HG03457 (cell line): ENCODE measurements at regions not wholly inside any gene's neighbourhood (a gene's known extent, or its start where the extent isn't known, plus 50 kb on each side); places are given as distances from the start of the nearest gene placed in this dataset.
"Not testable (repeated sequence)": the region's sequence is repeated elsewhere in the genome, so short reads cannot be mapped to it uniquely, and the experiment has no call there.

Experiments used
- ATAC-seq: cut with Tn5 transposase; IDR thresholded peaks from one replicate; pipeline ENCODE4 v1.9.1; 2021; ENCODE audit warnings: moderate number of reproducible peaks; ENCODE audit not compliant: unreplicated experiment

DNA sequence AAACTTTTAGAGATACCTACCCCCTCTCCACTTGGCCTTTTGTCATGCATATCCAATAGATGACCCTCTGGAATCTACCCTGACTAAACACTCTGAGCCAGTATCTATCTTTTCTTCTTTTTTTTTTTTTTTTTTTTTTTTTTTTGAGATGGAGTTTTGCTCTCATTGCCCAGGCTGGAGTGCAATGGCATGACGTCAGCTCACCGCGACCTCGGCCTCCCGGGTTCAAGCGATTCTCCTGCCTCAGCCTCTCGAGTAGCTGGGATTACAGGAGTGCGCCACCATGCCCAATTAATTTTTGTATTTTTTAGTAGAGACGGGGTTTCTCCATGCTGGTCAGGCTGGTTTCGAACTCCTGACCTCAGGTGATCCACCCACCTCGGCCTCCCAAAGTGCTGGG is 50.8 kb upstream of the GRIN2B start:
- not testable (repeated sequence) for ATAC-seq

DNA sequence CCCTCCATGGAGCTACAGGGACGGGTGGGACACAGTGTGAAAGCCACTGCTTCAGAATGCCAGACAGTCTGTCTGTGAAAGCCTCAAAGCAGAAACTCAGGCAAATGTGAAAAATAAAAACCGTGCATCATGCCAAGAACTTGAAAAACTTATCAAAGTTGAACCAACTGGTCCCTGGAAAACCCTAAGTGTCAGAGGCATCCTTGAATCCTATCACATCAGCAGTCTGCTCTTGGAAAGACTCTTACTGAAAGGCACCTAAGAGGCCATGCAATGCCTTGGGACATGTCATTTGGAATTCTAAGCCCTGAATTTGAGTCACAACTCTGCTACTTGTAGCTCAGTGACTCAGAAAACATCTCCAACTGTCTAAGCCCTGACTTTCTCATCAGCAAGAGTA is 62.4 kb upstream of the GRIN2B start:
- no peak for ATAC-seq

DNA sequence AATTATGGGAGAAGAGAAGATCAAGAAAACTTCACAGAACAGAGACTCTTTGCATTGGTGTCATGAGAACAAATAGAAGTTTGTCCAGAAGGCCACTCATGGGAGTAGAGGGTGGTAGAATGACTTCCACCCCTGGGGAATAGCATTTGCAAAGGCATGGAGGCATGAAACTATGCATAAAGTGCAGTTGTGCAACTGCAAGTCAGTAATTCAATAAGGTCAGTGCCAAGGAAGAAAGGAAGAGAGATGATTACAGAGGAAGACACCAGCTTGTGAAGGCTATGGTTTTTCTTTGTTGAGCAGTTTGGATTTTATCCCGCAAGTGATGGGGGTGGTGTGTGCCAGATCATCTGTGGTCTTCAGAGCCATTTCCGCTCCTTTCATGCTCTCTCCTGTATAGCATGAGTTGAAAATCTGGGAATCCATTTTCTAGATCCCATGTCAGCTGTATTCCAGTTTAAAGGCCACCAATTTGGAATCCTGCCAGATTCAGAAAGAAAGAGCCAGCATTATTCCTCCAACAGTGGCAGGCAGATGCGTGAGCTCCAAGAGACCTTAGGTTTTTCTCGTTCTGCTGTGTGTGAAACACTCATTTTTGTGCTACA is 67.6 kb upstream of the GRIN2B start:
- ATAC-seq, result no peak

DNA sequence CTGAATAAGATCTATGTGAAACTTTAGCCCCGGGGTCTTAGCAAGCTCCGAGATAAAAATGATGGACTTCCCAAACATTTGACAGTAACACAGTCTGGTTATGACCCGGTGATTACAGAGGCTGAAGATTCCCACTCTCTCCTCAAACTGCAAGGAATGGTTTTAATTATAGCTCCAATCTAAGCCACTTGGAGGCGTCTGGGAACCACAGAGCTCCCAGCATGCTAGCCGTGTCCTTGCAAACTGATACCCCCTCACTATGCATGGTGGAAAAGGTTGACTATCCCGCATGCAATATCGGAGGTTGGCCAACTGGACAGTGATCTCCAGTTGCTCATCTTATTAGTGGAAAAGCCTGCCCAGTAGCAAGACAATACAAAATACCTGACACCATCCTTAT is 76.5 kb upstream of the GRIN2B start:
- no peak for ATAC-seq

DNA sequence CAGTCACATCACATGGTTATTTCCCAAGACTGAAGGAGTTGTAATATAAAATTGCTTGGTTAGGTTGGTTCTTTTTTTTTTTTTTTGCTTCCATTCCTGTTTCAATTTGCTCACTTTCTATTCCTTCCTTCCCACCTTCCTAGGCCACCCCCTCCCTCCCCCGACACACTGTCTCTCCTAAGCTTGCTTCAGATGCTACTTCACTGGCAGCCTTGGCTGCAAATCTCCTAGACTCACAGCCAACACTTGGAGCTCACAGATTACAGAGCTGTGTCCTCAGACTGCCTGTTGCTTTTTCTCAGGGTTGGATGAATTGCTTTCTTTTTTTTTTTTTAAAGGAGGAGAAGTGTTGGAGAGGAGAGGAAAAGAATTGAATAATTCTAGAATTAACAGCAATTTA is 77.3 kb upstream of the GRIN2B start:
- no peak for ATAC-seq

DNA sequence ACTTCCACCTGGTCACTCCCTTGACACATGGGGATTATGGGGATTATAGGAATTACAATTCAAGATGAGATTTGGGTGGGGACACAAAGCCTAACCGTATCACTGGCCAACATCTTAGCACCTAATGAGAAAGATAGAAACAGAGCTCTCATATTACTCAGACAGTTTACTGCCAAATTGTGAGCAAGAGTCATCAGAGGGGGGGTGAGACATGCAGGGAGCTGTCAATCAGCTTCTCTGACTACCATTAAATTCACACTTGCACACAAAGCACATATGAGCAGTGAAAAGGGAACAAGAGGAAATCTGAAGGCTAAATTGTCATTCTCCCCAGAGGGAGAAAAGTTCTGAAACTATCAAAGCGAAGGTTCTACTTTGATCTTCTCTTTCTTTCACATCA is 78.1 kb upstream of the GRIN2B start:
- no peak for ATAC-seq

DNA sequence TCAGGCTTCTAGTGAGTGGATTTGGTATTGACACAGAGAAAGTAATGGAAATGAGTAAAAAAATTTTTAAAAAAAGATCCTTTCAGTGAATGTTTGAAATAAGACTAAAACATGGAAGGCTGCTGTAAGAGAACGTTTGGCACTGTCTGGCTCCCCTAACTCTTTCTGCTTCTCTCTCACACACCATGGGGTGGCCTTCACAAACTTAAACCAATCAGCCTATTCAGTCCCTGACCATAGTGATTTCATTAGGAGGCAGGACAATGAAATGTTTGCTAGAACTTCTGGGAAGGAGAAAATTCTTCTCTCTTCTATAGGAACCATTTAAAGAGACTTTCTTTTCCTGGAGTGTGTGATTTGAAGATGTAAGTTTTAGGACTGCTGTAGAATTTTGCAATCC is 84.2 kb upstream of the GRIN2B start:
- ATAC-seq, result no peak

DNA sequence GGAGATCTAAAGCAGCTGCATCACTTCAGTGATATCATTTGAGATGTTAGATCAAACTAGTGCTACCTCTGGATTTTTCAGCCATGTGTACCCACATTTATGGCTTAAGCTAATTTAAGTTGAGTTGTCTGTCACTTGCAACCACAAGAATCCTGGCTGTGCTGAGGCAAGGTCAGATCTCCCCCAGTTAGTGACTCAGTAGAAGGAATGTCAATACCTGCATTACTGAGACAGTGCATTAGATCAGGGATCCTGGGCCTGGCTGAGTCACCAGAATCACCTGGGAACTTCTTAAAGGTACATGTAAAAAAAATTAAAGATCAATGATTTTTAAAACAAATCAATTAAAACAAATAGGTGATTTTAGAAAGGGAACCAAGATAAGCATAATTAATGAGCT is 84.6 kb upstream of the GRIN2B start:
- no peak for ATAC-seq

DNA sequence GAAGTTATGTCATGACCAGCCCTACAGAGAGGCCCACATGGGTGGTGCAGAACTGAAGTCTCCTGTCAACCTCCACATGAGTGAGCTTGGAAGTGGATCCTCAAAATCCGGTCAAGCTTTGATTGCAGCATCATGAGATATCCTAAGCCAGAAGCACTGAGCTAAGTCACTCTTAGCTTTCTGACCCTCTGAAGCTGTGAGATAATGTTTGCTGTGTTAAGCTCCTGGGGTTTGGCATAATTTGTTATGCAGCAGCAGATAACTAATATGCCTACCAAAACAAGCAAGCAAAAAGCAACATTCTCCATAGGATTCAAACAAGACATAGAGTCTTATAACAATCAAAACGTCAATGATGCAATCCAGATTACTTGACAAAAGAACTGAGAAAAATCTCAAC is 87.6 kb upstream of the GRIN2B start:
- ATAC-seq, result no peak

DNA sequence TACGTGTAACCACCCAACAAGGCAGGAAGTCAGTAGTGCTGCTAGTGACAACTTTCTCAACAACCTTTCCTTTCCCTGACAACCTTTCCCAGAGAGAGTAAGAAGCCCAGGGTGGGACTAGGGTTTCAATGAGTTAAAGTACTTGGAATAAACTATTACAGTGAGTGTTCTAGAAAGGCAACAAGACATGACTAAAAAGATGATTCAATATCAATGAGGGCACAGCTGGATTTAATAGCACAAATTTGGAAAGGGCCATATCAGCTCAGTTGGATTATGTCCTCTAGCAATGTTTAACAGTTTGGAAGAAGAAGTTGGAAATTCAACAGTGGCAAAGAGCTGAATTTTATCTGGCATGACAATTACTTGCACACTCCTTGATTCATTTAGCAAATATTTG is 90.4 kb upstream of the GRIN2B start:
- ATAC-seq, result no peak

DNA sequence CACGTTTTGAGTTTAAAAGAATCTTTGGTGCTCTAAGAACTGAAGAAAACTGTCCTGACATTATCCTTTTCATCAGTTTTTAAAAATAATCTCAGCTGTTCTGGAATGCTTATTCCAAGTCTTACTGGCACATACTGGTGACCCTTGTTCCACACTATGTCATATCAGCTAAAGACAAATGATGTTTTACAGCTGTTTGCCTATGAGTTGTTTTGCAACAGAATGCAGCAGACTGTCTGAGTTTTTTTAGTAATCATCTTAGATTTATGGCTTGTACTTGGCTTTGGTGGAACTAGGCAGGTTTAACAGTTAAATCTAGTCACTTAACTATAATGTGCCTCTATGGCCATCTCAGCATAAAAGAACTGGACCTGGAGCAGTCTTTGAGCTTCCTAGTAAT is 91.6 kb upstream of the GRIN2B start:
- no peak for ATAC-seq

DNA sequence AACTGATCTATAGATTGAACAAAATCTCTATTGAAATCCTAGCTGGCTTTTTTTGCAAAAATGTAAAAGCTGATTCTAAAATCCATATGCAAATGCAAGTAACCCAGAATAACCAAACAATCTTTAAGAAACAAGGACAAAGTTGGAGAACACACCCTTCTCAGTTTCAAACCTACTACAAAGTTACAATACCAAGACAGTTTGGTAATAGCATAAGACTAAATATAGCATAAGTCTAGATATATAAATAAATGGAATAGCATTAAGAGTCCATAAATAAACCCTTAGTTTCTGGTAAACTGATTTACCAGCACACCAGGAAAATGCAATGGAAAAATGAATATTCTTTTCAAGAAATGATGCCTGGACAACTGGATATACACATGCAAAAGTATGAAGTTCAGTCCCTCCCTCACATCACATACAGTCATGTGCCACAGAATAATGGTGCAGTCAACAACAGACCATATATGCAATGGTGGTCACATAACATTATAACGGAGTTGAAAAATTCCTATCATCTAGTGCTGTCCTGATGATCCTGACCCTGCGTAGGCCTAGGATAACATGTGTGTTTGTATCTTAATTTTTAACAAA is 94.5 kb upstream of the GRIN2B start:
- ATAC-seq, result no peak

DNA sequence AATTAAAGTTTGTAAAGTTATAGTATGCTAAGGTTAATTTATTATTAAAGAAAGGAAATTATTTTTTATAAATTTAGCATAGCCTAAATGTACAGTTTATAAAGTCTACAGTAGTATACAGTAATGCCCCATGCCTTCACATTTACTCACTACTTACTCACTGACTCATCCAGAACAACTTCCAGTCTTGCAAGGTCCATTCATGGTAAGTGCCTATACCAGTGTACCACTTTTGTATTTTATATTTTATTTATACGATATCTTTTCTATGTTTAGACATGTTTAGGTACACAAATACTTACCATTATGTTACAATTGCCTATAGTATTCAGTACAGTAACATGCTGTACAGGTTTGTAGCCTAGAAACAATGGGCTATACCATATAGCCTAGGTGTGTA is 95.1 kb upstream of the GRIN2B start:
- no peak for ATAC-seq

DNA sequence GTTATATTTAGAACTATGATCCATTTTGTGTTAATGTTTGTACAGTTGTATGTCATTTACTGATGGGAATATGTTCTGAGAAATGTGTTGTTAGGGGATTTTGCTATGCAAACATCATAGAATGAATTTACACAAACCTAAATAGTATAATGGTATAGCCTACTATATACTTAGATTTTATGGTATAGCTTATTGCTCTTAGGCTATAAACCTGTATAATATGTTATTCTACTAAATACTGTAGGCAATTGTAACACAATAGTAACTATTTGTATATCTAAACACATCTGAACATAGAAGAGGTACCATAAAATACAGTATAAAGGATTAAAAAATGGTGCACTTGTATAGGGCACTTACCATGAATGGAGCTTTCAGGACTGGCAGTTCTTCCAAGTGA is 105.4 kb upstream of the GRIN2B start:
- ATAC-seq, result no peak

DNA sequence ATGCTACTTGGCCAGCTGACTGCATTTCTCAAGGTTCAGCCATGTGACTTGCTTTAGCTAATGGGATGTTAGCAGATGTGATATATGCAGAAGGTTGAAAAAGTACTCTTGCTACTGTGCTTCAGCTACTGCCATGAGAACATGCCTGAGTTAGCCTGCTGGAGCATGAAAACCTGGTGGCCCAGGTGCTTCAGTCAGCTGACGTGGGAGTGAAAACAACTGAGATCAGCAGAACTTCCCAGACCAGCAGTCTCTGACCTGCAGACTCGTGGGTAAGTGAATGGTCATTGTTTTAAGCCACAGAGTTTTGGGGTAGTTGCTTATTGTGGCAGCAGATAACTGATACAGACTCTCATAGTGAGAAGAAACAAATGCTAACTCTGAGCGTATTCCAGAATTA is 118.6 kb upstream of the GRIN2B start:
- ATAC-seq, result no peak

DNA sequence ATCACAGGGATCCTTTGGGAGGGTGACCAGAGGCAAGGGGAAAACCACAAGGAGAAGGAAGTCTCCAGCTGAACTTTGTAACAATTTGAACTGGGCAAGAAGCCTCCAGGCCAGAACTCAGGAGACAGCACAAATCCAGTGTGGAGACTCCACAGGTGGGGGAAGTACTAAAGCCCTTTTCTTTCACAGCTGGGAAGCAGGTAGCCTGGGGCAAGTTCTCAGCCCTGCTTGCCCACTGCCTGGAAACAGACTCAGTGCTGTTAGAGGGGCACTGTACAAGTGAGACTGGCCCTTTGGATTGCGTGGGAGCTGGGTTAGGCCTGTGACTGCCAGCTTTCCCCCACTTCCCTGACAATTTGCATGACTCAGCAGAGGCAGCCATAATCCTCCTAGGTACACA is 120.2 kb upstream of the GRIN2B start:
- not testable (repeated sequence) for ATAC-seq

DNA sequence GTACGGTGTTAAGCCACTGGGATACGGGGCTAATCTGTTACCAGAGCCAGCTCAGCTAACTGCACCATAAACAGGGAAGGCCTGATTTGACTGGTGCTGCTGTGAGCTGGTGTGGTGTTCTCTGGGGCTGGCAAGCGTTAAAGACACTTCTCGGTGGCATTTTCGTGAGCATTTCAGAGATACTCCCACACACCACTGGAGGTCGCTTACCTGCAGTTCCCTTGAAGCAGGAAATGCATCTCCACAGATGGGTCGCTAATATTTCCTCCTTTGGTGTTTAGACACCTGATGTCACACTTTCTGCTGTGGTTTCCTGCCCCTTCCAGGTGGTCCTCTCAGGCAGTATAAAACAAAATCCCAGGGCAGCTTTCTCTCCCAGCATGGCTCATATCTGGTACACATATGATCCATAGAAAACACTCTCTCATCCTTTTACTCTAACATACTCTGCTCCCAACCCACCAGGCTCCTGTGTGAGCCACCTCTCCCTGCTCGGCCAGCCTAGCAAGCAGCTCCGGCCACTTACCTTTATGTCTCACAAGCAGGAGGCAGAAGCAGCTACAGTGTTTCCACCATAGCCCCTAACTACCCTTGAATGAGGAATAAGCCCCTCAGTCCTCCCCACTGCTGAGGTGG is 129.9 kb upstream of the GRIN2B start:
- ATAC-seq, result peak; percentile 87

DNA sequence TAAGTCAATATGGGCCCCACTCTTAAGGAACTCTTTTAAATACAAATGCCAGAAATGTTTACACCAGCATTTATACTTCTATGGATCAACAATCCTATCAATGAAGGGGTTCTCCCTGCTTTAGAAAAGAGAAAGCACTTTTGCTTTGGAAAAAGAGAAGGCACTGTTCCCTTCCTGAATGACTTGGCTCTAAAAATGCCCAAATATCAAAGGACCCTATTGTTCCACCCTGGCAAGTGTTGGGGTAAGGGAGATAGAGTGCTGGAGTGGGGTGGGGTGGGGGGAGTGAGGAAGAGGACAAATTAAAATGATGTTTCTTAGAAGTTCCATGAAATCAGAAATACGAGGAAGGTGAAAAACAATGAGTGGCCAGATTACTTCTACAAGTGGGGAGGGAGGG is 131.6 kb upstream of the GRIN2B start:
- no peak for ATAC-seq

DNA sequence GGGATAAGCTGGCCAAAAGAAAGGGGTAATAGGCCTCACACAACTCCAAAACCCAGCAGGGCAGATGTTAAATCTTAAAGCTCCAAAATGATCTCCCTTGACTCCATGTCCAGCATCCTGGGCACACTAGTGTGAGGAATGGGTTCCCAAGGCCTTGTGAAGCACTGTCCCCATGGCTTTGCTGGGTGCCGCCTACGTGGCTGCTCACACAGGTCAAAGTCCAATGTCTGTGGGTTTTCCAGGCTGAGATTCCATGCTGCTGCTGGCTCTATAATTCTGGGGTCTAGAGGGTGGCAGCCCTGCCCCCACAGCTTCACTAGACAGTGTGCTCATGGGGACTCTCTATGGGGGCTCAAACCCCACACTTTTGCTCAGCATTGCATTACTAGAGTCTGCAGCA is 145.3 kb upstream of the GRIN2B start:
- no peak for ATAC-seq

DNA sequence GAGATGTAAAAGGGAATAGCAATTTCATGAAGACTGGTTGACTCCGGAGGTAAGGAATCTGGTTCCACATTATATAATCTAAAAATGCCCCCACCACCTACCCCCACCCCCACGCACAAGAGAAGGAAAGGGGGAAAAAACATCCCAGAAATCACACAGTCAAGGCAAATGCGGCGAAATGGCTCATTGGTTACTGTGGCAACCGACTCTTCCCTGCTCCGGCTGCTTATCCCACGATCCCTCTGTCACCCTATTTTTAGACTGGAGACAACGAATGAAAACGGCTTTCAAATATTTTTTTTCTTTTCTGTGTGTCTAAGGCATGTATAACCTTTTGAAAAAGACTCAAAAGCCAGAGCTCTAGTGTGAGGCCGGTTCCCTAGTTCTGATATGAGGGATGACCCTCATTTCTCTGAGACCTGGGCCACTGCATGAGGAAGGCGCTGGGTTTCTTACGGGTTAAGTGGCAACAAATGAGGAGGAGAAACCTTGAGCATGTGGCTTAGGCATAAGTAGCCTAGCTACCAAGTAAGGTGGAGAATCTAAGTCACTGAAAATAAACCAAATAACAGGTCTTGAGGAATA is 148.3 kb upstream of the GRIN2B start:
- no peak for ATAC-seq

DNA sequence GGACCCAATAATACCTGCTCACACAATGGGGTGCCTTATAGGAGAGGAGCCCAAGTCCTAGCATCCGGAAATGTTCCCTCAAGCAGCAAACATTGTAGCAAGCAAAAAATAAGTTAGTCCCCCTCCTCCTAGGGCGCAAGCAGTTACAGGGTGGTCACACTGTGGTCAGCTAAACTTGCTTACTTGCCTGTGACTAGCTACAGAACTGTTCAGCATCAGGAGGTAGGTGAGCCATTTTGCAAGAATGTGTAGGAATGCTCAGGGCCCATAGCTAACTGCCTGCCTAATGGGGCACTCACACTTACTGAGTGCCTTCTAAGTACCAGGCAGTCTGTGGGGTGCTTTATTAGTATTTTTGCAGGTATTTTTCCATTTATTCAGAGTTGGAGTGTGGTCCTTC is 154.6 kb upstream of the GRIN2B start:
- no peak for ATAC-seq

DNA sequence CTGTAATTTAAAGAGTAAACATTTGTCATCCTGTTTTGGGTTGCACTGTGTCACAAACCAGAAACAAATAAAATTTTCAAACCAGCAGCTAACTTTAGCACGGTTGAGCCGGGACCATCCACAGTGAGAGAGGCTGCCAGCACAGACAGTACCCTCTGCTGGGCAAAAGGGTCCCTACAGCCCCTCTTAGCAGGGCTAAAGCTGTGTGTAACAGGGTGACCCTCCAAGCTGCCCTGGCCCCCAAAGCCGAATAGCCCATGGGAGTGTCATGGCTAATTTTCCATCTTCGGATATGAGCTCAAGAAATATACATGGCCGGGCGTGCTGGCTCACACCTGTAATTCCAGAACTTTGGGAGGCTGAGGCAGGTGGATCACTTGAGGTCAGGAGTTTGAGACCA is 157.1 kb upstream of the GRIN2B start:
- ATAC-seq, result no peak
